GM12878 (cell line): ENCODE measurements at regions not wholly inside any gene's neighbourhood (a gene's known extent, or its start where the extent isn't known, plus 50 kb on each side); places are given as distances from the start of the nearest gene placed in this dataset.

ENCODE experiments used
- CBFB ChIP-seq: IDR thresholded peaks from 2 replicates; pipeline ENCODE4 v1.6.1; 2016; ENCODE audit warnings: antibody characterized with exemption, low read depth
- E2F4 ChIP-seq: IDR thresholded peaks from 2 replicates; pipeline ENCODE4 v1.6.1; 2012; ENCODE audit warnings: low read depth, low read length, improper control_type of control experiment
- EZH2 ChIP-seq: IDR thresholded peaks from 2 replicates; pipeline ENCODE4 v1.6.1; 2012; ENCODE audit warnings: low read depth, mild to moderate bottlenecking, control low read depth, inconsistent platforms, low read length, borderline replicate concordance; ENCODE audit not compliant: control insufficient read depth
- JUND ChIP-seq: IDR thresholded peaks from 2 replicates; pipeline ENCODE4 v1.6.1; 2012; ENCODE audit warnings: low read depth, mild to moderate bottlenecking, low read length, improper control_type of control experiment, moderate library complexity
- MAX ChIP-seq: IDR thresholded peaks from 2 replicates; pipeline ENCODE4 v1.6.1; 2012; ENCODE audit warnings: low read depth, low read length, improper control_type of control experiment
- REST ChIP-seq: IDR thresholded peaks from 2 replicates; pipeline ENCODE4 v1.6.1; 2012; ENCODE audit warnings: mild to moderate bottlenecking, low read depth, low read length
- TCF12 ChIP-seq: IDR thresholded peaks from 2 replicates; pipeline ENCODE4 v1.6.1; 2011; ENCODE audit warnings: low read depth, mild to moderate bottlenecking, low read length
- ZNF217 ChIP-seq: fragments of 450-650 bp; IDR thresholded peaks from 2 replicates; pipeline ENCODE4 v1.6.1; 2017; ENCODE audit warnings: antibody characterized with exemption, mild to moderate bottlenecking
- ZNF622 ChIP-seq: fragments of 450-650 bp; IDR thresholded peaks from 2 replicates; pipeline ENCODE4 v1.6.1; 2017; ENCODE audit warnings: mild to moderate bottlenecking, inconsistent platforms
- ZSCAN29 ChIP-seq: fragments of 450-650 bp; IDR thresholded peaks from 2 replicates; pipeline ENCODE4 v1.6.1; 2017; ENCODE audit warnings: mild to moderate bottlenecking, moderate library complexity
- TF ChIP-seq, protein P1 (sequence below), 3 experiments: IDR thresholded peaks in 2 of 3; conservative IDR thresholded peaks in 1 of 3; 2 replicates each; pipeline ENCODE4 v1.5.1; 2011; ENCODE audit warnings: low read depth in 3 of 3, low read length in 3 of 3, mild to moderate bottlenecking in 3 of 3, control low read depth in 2 of 3, moderate library complexity in 2 of 3, inconsistent platforms in 1 of 3, mixed read lengths in 1 of 3; ENCODE audit not compliant: control insufficient read depth in 2 of 3, insufficient read depth in 1 of 3; ENCODE audit errors: extremely low read depth in 1 of 3

GRCh38 chr1:213782941-213783672 lies 204.7 kb upstream of the PROX1 start:
- TF ChIP-seq ZNF217 (no peak), EZH2 (no peak), MAX (no peak), REST (no peak), JUND (no peak), ZNF622 (no peak), CBFB (no peak), TCF12 (no peak), ZSCAN29 (no peak), E2F4 (no peak)
- TF ChIP-seq, protein P1, sequence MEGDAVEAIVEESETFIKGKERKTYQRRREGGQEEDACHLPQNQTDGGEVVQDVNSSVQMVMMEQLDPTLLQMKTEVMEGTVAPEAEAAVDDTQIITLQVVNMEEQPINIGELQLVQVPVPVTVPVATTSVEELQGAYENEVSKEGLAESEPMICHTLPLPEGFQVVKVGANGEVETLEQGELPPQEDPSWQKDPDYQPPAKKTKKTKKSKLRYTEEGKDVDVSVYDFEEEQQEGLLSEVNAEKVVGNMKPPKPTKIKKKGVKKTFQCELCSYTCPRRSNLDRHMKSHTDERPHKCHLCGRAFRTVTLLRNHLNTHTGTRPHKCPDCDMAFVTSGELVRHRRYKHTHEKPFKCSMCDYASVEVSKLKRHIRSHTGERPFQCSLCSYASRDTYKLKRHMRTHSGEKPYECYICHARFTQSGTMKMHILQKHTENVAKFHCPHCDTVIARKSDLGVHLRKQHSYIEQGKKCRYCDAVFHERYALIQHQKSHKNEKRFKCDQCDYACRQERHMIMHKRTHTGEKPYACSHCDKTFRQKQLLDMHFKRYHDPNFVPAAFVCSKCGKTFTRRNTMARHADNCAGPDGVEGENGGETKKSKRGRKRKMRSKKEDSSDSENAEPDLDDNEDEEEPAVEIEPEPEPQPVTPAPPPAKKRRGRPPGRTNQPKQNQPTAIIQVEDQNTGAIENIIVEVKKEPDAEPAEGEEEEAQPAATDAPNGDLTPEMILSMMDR (IDR thresholded peaks at IDR 0.05 in 2 of 3, conservative IDR thresholded peaks at IDR 0.05 in 1 of 3; ENCODE audit: control insufficient read depth in 2 of 3, extremely low read depth in 1 of 3, insufficient read depth in 1 of 3, low read depth in 3 of 3, low read length in 3 of 3), result no peak
